ENCODE measurements at regions not wholly inside any gene's neighbourhood (a gene's known extent, or its start where the extent isn't known, plus 50 kb on each side); places are given as distances from the start of the nearest gene placed in this dataset.

DNA sequence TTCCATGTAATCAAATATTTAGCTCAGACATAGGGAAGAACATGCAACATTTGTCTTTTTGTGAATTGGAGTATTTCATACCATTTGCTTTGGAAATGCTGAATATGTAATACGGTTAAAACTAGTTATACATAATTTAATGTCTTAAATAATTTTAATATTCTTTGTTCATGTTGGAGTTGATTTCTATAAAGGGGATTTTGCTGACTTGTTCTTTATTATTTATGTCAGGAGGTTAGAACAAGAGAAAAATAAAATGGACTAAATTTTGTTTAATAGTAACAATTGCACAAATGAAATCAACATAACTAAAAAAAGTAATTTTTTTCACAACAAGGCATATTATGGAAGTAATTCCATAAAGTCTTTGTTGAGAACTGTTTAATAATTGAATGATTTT is 170.0 kb upstream of the CDH18 start:
- DNase-seq = no peak
- H3K4me3 ChIP-seq (ENCODE audit: low read depth, low read length) = no peak overlapping the region
- H3K36me3 ChIP-seq (replicated peaks) = no peaks in the 10 kb centered on the region
- H3K27me3 ChIP-seq (replicated peaks) = no peaks in the 10 kb centered on the region
- TF ChIP-seq, protein P1, sequence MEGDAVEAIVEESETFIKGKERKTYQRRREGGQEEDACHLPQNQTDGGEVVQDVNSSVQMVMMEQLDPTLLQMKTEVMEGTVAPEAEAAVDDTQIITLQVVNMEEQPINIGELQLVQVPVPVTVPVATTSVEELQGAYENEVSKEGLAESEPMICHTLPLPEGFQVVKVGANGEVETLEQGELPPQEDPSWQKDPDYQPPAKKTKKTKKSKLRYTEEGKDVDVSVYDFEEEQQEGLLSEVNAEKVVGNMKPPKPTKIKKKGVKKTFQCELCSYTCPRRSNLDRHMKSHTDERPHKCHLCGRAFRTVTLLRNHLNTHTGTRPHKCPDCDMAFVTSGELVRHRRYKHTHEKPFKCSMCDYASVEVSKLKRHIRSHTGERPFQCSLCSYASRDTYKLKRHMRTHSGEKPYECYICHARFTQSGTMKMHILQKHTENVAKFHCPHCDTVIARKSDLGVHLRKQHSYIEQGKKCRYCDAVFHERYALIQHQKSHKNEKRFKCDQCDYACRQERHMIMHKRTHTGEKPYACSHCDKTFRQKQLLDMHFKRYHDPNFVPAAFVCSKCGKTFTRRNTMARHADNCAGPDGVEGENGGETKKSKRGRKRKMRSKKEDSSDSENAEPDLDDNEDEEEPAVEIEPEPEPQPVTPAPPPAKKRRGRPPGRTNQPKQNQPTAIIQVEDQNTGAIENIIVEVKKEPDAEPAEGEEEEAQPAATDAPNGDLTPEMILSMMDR (IDR thresholded peaks at IDR 0.05; ENCODE audit: low read depth, low read length, missing control alignments) = no peak
- in situ Hi-C loops (cut with HindIII; ENCODE audit: low pct_ligation_motif_present, low sequenced_read_pairs) = no loop called here
- no peak overlapping the region for H3K27ac ChIP-seq

DNA sequence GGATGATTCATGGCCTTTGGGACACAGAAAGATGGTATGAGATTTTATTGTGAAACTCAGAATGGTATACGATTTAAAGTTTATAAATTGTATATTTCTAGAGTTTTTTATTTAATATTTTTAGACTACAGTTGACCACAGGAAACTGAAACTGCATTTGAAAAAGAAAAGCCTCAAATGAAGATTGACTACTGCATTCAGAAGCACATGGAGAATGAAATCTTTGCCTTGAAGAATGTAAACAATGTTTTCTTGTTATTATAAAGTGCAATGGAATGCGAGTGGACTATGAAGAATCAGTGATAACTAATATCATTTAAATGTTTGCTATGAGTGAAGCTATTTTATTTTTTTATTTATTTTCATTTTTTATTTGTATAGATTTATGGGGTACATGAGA is 169.1 kb upstream of the CDH18 start:
- Histone ChIP-seq H3K27me3 (replicated peaks) (no peaks in the 10 kb centered on the region), H3K36me3 (replicated peaks) (no peaks in the 10 kb centered on the region), H3K4me3 (ENCODE audit: low read depth, low read length) (no peak overlapping the region), H3K27ac (no peak overlapping the region)
- in situ Hi-C loops (cut with HindIII; ENCODE audit: low pct_ligation_motif_present, low sequenced_read_pairs) = no loop called here
- TF ChIP-seq, protein P1 (IDR thresholded peaks at IDR 0.05; ENCODE audit: low read depth, low read length, missing control alignments) = no peak
- no peak for DNase-seq

DNA sequence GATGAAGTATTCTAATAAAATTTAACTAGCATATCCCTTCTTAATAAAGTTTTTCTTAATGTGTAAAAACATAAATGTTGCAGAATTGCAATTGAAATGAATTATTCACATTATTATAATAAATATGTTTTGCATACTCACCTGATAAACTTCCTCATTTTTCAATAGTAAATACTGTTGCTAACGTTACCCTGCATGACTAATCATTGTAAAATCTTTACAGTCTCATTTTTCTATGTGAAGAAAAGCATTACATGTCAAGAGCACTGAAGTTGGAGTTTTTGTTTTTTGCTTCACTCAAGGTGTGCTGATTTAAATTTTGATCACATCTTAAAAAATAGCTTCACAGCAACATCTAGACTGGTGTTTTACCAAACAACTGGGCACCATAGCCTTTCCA is 157.2 kb upstream of the CDH18 start:
- no peak for DNase-seq
- no peak overlapping the region for H3K4me3 ChIP-seq (ENCODE audit: low read depth, low read length)
- H3K36me3 ChIP-seq (replicated peaks) = no peaks in the 10 kb centered on the region
- in situ Hi-C loops (cut with HindIII; ENCODE audit: low pct_ligation_motif_present, low sequenced_read_pairs) = no loop called here
- H3K27me3 ChIP-seq (replicated peaks) = no peaks in the 10 kb centered on the region
- TF ChIP-seq, protein P1 (IDR thresholded peaks at IDR 0.05; ENCODE audit: low read depth, low read length, missing control alignments) = no peak
- no peak overlapping the region for H3K27ac ChIP-seq

DNA sequence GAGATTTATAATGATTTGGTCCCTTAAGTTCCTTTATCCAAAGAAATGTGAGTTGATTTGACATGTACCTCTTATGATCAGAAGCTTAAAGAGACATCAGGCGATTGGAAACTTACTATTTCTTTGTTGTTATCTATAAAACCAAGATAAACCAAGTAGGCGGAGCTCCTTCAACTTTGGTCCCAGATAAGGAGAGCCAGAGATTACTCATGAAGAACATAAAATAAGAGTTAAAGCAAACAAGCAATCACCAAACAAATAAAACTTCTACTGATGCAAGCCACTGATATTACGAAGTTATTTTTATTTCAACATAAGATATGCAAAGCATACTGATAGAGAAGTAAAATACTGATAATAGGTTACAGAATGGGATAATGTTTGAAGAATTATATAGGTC is 141.5 kb upstream of the CDH18 start:
- Histone ChIP-seq H3K27me3 (replicated peaks) (no peaks in the 10 kb centered on the region), H3K36me3 (replicated peaks) (no peaks in the 10 kb centered on the region), H3K4me3 (ENCODE audit: low read depth, low read length) (no peak overlapping the region), H3K27ac (no peak overlapping the region)
- DNase-seq = no peak
- in situ Hi-C loops (cut with HindIII; ENCODE audit: low pct_ligation_motif_present, low sequenced_read_pairs) = no loop called here
- TF ChIP-seq, protein P1 (IDR thresholded peaks at IDR 0.05; ENCODE audit: low read depth, low read length, missing control alignments) = no peak

DNA sequence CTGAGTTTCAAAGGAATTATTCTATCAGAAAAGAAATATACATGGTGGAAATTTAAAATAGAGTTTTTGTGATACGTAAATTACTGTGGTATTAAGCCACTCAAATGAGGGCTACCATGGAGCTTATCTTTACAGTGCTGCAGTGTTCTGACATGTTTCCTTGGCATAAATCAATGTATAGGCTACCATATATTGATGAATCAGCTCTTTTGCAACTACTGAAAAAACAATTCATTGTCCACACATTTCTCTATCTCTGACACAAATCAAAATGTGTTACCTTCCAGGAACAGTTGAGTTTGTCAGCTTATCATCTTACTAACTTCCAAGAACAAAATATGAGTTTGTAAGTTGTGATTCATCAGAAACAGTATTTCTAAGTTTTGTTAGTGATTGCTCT is 140.3 kb upstream of the CDH18 start:
- in situ Hi-C loops (cut with HindIII; ENCODE audit: low pct_ligation_motif_present, low sequenced_read_pairs) = no loop called here
- H3K27ac ChIP-seq = no peak overlapping the region
- H3K27me3 ChIP-seq (replicated peaks) = no peaks in the 10 kb centered on the region
- no peak for DNase-seq
- TF ChIP-seq, protein P1 (IDR thresholded peaks at IDR 0.05; ENCODE audit: low read depth, low read length, missing control alignments) = no peak
- H3K4me3 ChIP-seq (ENCODE audit: low read depth, low read length) = no peak overlapping the region
- no peaks in the 10 kb centered on the region for H3K36me3 ChIP-seq (replicated peaks)

DNA sequence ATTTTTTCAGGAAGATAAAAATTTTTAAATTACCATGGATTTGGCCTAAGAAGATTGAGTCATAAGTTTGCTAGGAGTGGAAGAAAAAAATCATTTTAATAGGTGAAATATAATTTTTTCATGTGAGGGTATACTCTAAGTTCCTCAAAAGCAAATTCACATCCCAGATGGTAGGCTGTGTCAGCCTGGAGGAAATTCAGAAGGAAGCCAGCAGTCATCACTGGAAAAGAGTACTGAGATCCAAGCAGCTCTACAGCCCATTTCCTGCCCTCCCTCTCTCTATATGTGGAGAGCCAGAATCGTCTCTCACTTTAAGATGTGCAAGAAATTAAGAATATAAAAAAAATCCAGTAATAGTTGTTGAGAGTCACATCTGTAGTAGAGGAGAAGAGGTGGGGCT is 126.5 kb upstream of the CDH18 start:
- no peak overlapping the region for H3K27ac ChIP-seq
- TF ChIP-seq, protein P1 (IDR thresholded peaks at IDR 0.05; ENCODE audit: low read depth, low read length, missing control alignments) = no peak

More for the DNA sequence above, 126.5 kb upstream of the CDH18 start:
- Histone ChIP-seq H3K36me3 (replicated peaks) (no peaks in the 10 kb centered on the region), H3K4me3 (ENCODE audit: low read depth, low read length) (no peak overlapping the region), H3K27me3 (replicated peaks) (no peaks in the 10 kb centered on the region)
- in situ Hi-C loops (cut with HindIII; ENCODE audit: low pct_ligation_motif_present, low sequenced_read_pairs) = no loop called here
- no peak for DNase-seq
